ENCODE measurements at regions not wholly inside any gene's neighbourhood (a gene's known extent, or its start where the extent isn't known, plus 50 kb on each side); places are given as distances from the start of the nearest gene placed in this dataset.

DNA sequence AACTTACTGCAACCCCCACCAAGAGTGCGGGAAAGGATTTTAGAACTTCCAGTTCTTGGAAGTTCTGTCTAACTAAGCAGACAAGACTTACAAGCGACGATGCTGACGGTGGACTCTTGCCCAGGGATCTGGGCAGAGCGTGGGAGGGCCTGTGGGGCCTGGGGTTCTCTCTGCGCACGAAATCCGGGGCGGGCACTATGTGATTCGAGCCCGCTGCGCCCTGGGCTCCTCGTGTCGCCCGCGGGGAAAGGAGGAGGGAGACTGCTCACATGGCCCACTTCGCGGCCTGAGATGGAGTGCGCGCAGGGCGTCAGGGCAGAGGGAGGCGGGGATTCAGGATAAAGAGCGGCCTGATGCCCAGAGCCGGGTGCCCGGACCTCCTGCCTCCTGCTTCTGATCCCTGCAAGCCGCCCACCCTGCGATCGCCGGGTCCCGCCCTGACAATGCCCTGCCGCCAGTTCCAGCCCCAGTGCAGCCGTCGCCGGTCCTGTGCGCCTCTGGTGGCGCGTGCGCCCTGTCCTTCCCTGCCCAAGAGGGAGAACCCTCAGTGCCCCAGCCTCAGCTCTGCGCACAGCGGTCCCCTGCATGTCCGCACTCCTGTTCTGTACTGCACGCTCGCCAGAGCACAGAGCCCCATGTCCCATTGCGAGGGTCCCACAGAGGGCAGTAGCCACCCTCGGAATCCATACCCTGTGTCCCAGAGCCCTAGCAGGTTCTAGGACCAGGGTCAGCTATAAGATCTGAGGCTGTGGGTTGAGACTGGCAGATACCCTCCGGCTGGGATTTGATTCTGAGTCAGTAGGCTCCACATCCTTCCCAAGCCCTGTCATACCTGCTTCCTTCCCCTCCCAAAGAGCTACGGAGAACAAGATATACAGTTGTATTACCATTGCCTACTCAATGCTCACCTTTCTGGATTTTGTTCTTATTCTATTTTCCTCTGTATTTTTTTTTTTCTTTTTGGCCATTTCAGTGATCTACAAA is 99.4 kb upstream of the TMEM106B start:
- TF ChIP-seq, protein P1, sequence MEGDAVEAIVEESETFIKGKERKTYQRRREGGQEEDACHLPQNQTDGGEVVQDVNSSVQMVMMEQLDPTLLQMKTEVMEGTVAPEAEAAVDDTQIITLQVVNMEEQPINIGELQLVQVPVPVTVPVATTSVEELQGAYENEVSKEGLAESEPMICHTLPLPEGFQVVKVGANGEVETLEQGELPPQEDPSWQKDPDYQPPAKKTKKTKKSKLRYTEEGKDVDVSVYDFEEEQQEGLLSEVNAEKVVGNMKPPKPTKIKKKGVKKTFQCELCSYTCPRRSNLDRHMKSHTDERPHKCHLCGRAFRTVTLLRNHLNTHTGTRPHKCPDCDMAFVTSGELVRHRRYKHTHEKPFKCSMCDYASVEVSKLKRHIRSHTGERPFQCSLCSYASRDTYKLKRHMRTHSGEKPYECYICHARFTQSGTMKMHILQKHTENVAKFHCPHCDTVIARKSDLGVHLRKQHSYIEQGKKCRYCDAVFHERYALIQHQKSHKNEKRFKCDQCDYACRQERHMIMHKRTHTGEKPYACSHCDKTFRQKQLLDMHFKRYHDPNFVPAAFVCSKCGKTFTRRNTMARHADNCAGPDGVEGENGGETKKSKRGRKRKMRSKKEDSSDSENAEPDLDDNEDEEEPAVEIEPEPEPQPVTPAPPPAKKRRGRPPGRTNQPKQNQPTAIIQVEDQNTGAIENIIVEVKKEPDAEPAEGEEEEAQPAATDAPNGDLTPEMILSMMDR (IDR thresholded peaks at IDR 0.05; ENCODE audit: poor library complexity) = no peak
- no peak for TF ChIP-seq EZH2 (IDR thresholded peaks at IDR 0.05; ENCODE audit: borderline replicate concordance)
- no peak for TF ChIP-seq EZH2phosphoT487 (IDR thresholded peaks at IDR 0.05; ENCODE audit: low read depth, severe bottlenecking, unreplicated experiment)

Data from hepatocyte (in vitro differentiated cells).